ENCODE measurements at regions not wholly inside any gene's neighbourhood (a gene's known extent, or its start where the extent isn't known, plus 50 kb on each side); places are given as distances from the start of the nearest gene placed in this dataset.
A peak's percentile ranks its signal among the peaks of the same experiment; 100 is the strongest.

GRCh38 chr17:62891659-62892058 is 74.4 kb upstream of the TANC2 start:
- TF ChIP-seq CTCF (conservative IDR thresholded peaks at IDR 0.05) = no peak
- H3K27ac Mint-ChIP-seq = peak overlapping the region; percentile 96
- no peak for DNase-seq (ENCODE audit: extremely low spot score, unreplicated experiment)
- no peak overlapping the region for H3K4me3 Mint-ChIP-seq
- H3K9me3 Mint-ChIP-seq = peaks cover 8% of the 10 kb centered on the region
- H3K36me3 Mint-ChIP-seq = no peaks in the 10 kb centered on the region
- H3K4me1 Mint-ChIP-seq (ENCODE audit: unreplicated experiment) = peaks cover 20% of the 10 kb centered on the region
- no peaks in the 10 kb centered on the region for H3K27me3 Mint-ChIP-seq

GRCh38 chr17:62888765-62889164 is 77.3 kb upstream of the TANC2 start:
- peaks cover 8% of the 10 kb centered on the region for H3K9me3 Mint-ChIP-seq
- H3K4me1 Mint-ChIP-seq (ENCODE audit: unreplicated experiment) = peaks cover 20% of the 10 kb centered on the region
- no peak for TF ChIP-seq CTCF (conservative IDR thresholded peaks at IDR 0.05)
- no peak overlapping the region for H3K4me3 Mint-ChIP-seq
- no peak for DNase-seq (ENCODE audit: extremely low spot score, unreplicated experiment)
- H3K27me3 Mint-ChIP-seq = no peaks in the 10 kb centered on the region
- H3K36me3 Mint-ChIP-seq = no peaks in the 10 kb centered on the region
- H3K27ac Mint-ChIP-seq = no peak overlapping the region

DNA sequence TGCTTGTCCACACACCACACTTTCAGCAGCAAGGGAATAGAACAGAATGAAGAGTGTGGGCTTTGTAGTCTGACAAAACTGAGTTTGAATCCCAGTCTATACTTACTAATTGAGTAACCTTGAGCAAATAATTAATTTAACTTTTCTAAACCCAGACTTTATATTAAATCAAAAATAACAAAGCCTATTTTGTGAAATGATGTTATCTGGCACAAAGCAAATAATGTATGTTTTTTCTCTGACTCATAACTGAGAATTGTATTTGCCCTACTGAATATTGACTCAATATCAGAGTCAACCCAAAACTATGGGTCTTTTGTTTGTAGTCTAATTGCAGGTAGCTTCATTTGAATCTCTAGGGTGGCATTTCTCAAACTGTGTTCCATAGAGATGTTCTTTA is 77.9 kb upstream of the TANC2 start:
- no peaks in the 10 kb centered on the region for H3K36me3 Mint-ChIP-seq
- peaks cover 19% of the 10 kb centered on the region for H3K4me1 Mint-ChIP-seq (ENCODE audit: unreplicated experiment)
- no peaks in the 10 kb centered on the region for H3K27me3 Mint-ChIP-seq
- peaks cover 8% of the 10 kb centered on the region for H3K9me3 Mint-ChIP-seq
- no peak overlapping the region for H3K27ac Mint-ChIP-seq
- no peak for TF ChIP-seq CTCF (conservative IDR thresholded peaks at IDR 0.05)
- H3K4me3 Mint-ChIP-seq = no peak overlapping the region
- no peak for DNase-seq (ENCODE audit: extremely low spot score, unreplicated experiment)

DNA sequence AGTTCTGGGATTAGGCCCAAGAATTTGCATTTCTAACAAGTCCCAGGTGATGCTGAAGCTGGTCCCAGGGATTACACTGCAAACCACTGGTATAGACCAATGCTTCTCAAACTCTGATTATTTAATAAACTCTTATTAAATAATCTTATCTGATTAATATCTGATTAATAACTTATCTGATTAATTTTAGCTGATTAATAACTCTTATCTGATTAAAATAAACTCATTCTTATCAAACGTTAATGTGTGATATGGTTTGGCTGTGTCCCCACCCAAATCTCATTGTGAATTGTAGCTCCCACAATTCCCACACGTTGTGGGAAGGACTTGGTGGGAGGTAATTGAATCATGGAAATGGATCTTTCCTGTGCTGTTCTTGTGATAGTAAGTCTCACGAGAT is 78.6 kb upstream of the TANC2 start:
- Mint-ChIP-seq H3K9me3 (peaks cover 8% of the 10 kb centered on the region), H3K27me3 (no peaks in the 10 kb centered on the region), H3K36me3 (no peaks in the 10 kb centered on the region), H3K4me3 (no peak overlapping the region), H3K4me1 (ENCODE audit: unreplicated experiment) (peaks cover 12% of the 10 kb centered on the region), H3K27ac (no peak overlapping the region)
- no peak for DNase-seq (ENCODE audit: extremely low spot score, unreplicated experiment)
- no peak for TF ChIP-seq CTCF (conservative IDR thresholded peaks at IDR 0.05)

- Mint-ChIP-seq H3K27ac (no peak overlapping the region), H3K4me1 (ENCODE audit: unreplicated experiment) (no peaks in the 10 kb centered on the region), H3K4me3 (no peak overlapping the region), H3K27me3 (no peaks in the 10 kb centered on the region), H3K9me3 (peaks cover 8% of the 10 kb centered on the region), H3K36me3 (no peaks in the 10 kb centered on the region)
- TF ChIP-seq CTCF (conservative IDR thresholded peaks at IDR 0.05) = no peak
- DNase-seq (ENCODE audit: extremely low spot score, unreplicated experiment) = no peak
These were observed 76.7 kb upstream of the MARCHF10 start for GRCh38 chr17:62884781-62885180.

DNA sequence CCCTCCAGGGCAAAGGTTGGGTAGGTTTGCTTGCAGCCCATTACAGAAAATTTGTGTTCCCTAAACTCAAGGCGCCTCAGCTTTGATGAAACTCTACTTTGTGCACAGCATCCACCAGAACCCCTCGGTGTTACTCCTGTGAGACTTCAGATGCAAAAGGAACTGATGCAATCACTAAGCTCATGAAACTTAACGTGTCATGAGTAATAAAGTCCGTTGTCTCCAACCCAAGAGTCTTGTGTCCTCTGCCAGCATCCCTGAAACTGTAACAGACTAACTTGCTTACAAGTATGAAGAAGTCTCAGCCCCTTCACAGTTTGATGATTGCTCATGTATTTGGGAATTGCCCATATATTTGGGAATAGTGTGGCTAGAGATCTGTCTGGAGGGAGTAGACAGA is 74.8 kb upstream of the MARCHF10 start:
- H3K27me3 Mint-ChIP-seq = no peaks in the 10 kb centered on the region
- no peaks in the 10 kb centered on the region for H3K36me3 Mint-ChIP-seq
- H3K27ac Mint-ChIP-seq = no peak overlapping the region
- no peak for DNase-seq (ENCODE audit: extremely low spot score, unreplicated experiment)
- TF ChIP-seq CTCF (conservative IDR thresholded peaks at IDR 0.05) = no peak
- no peak overlapping the region for H3K4me3 Mint-ChIP-seq
- peaks cover 8% of the 10 kb centered on the region for H3K4me1 Mint-ChIP-seq (ENCODE audit: unreplicated experiment)
- H3K9me3 Mint-ChIP-seq = no peaks in the 10 kb centered on the region

Data from type B pancreatic cell (in vitro differentiated cells).